Liver (tissue), 8 donors: ENCODE measurements at regions not wholly inside any gene's neighbourhood (a gene's known extent, or its start where the extent isn't known, plus 50 kb on each side); places are given as distances from the start of the nearest gene placed in this dataset.

Experiments used
- DNase-seq: peaks from one replicate; pipeline ENCODE4 v3.0.0-alpha.2; 2017; ENCODE audit warnings: low spot score
- H3K27ac ChIP-seq, 2 donors: one replicate each; pipeline ENCODE4 v1.7.0; 2013; ENCODE audit warnings: inconsistent platforms in 2 of 2, low read length in 2 of 2, control low read depth in 1 of 2, low read depth in 1 of 2, mild to moderate bottlenecking in 1 of 2
- H3K27me3 ChIP-seq, 4 donors: one replicate each; pipeline versions ENCODE4 v1.6.1 to v1.7.0; 2013; ENCODE audit warnings: low read length in 3 of 4, inconsistent platforms in 1 of 4, mild to moderate bottlenecking in 1 of 4, moderate library complexity in 1 of 4; ENCODE audit not compliant: control insufficient read depth in 4 of 4, insufficient read depth in 4 of 4
- H3K36me3 ChIP-seq, 4 donors: one replicate each; pipeline versions ENCODE4 v1.6.1 to v1.7.0; 2013; ENCODE audit warnings: low read length in 3 of 4, mild to moderate bottlenecking in 3 of 4, low read depth in 1 of 4, moderate library complexity in 1 of 4; ENCODE audit not compliant: control insufficient read depth in 4 of 4, insufficient read depth in 3 of 4
- H3K4me1 ChIP-seq, 4 donors: one replicate each; pipeline versions ENCODE4 v1.6.1 to v1.7.0; 2013; ENCODE audit warnings: low read length in 3 of 4, mild to moderate bottlenecking in 3 of 4, moderate library complexity in 1 of 4; ENCODE audit not compliant: control insufficient read depth in 4 of 4, insufficient read depth in 4 of 4
- H3K4me3 ChIP-seq, 3 donors: one replicate each; pipeline versions ENCODE4 v1.6.1 to v1.7.0; 2013; ENCODE audit warnings: low read length in 3 of 3, control low read depth in 1 of 3, low read depth in 1 of 3, mild to moderate bottlenecking in 1 of 3
- H3K9ac ChIP-seq, 2 donors: one replicate each; pipeline ENCODE4 v1.7.0; 2013; ENCODE audit warnings: low read length in 2 of 2, mild to moderate bottlenecking in 2 of 2, moderate library complexity in 2 of 2, control low read depth in 1 of 2, low read depth in 1 of 2
- H3K9me3 ChIP-seq, 4 donors: one replicate each; pipeline versions ENCODE4 v1.6.1 to v1.7.0; 2013; ENCODE audit warnings: low read length in 3 of 4; ENCODE audit not compliant: control insufficient read depth in 4 of 4
- ATF3 ChIP-seq: IDR thresholded peaks from 2 replicates; pipeline ENCODE4 v1.6.1; 2016; ENCODE audit warnings: antibody characterized with exemption
- CTCF ChIP-seq: fragments of 150-350 bp; IDR thresholded peaks from 2 replicates; pipeline ENCODE4 v1.5.1; 2017; ENCODE audit warnings: improper control_type of control experiment, low read depth, low read length; ENCODE audit not compliant: missing input control
- EGR1 ChIP-seq, 2 donors: IDR thresholded peaks; 2 replicates each; pipeline ENCODE4 v1.6.1; 2016 to 2018; ENCODE audit warnings: antibody characterized with exemption in 2 of 2, low read depth in 2 of 2
- FOXA1 ChIP-seq: IDR thresholded peaks from 2 replicates; pipeline ENCODE4 v1.6.1; 2016; ENCODE audit warnings: antibody characterized with exemption
- FOXA2 ChIP-seq: IDR thresholded peaks from 2 replicates; pipeline ENCODE4 v1.6.1; 2016; ENCODE audit warnings: antibody characterized with exemption
- GABPA ChIP-seq, 2 donors: IDR thresholded peaks in 1 of 2; conservative IDR thresholded peaks in 1 of 2; 2 replicates each; pipeline ENCODE4 v1.6.1; 2016; ENCODE audit warnings: antibody characterized with exemption in 2 of 2, mild to moderate bottlenecking in 1 of 2, moderate library complexity in 1 of 2
- HNF4A ChIP-seq, 2 donors: conservative IDR thresholded peaks; 2 replicates each; pipeline ENCODE4 v1.6.1; 2016; ENCODE audit warnings: antibody characterized with exemption in 2 of 2, mild to moderate bottlenecking in 2 of 2
- HNF4G ChIP-seq: IDR thresholded peaks from 2 replicates; pipeline ENCODE4 v1.6.1; 2016; ENCODE audit warnings: antibody characterized with exemption
- JUND ChIP-seq, 2 donors: IDR thresholded peaks; 2 replicates each; pipeline ENCODE4 v1.6.1; 2016; ENCODE audit warnings: antibody characterized with exemption in 2 of 2
- MAX ChIP-seq: IDR thresholded peaks from 2 replicates; pipeline ENCODE4 v1.6.1; 2016; ENCODE audit warnings: antibody characterized with exemption
- NR2F2 ChIP-seq: IDR thresholded peaks from 2 replicates; pipeline ENCODE4 v1.6.1; 2016; ENCODE audit warnings: antibody characterized with exemption
- RAD21 ChIP-seq, 2 donors: IDR thresholded peaks; 2 replicates each; pipeline ENCODE4 v1.6.1; 2016; ENCODE audit warnings: antibody characterized with exemption in 2 of 2, mild to moderate bottlenecking in 2 of 2
- REST ChIP-seq: IDR thresholded peaks from 2 replicates; pipeline ENCODE4 v1.6.1; 2016; ENCODE audit warnings: antibody characterized with exemption, mild to moderate bottlenecking
- SP1 ChIP-seq: IDR thresholded peaks from 2 replicates; pipeline ENCODE4 v1.6.1; 2018; ENCODE audit warnings: antibody characterized with exemption, mild to moderate bottlenecking
- TAF1 ChIP-seq: conservative IDR thresholded peaks from 2 replicates; pipeline ENCODE4 v1.6.1; 2016; ENCODE audit warnings: antibody characterized with exemption, mild to moderate bottlenecking
- YY1 ChIP-seq: IDR thresholded peaks from 2 replicates; pipeline ENCODE4 v1.6.1; 2016; ENCODE audit warnings: antibody characterized with exemption, mild to moderate bottlenecking
- ZBTB33 ChIP-seq: IDR thresholded peaks from 2 replicates; pipeline ENCODE4 v1.6.1; 2016; ENCODE audit warnings: antibody characterized with exemption
- WGBS: extraction: QIAGEN DNeasy Blood & Tissue Kit; methylation state at CpG from one replicate; pipeline ENCODE4 v1.1.7; 2013; 5-methylcytosine and 5-hydroxymethylcytosine counted together
- donor health status: healthy.
- donor health status: healthy.
- donor health status: healthy.
- donor health status: healthy.
- donor health status: healthy.

- Histone ChIP-seq H3K4me3 (no peak overlapping the region), H3K27me3 (peaks cover 0 to 2% (median 0%) of the 10 kb centered on the region in 4 donors), H3K9me3 (peaks cover 0 to 2% (median 0%) of the 10 kb centered on the region in 4 donors), H3K4me1 (no peaks in the 10 kb centered on the region), H3K27ac (no peak overlapping the region), H3K36me3 (no peaks in the 10 kb centered on the region), H3K9ac (no peak overlapping the region)
- DNase-seq: no peak
- TF ChIP-seq MAX (no peak), ATF3 (no peak), GABPA (IDR thresholded peaks at IDR 0.05 in 1 of 2, conservative IDR thresholded peaks at IDR 0.05 in 1 of 2) (no peak), FOXA2 (no peak)
- WGBS: 46% methylated on average over 2 of the region's 2 CpGs
Observed at GRCh38 chr11:41921746-41922390, 462.4 kb upstream of the LRRC4C start.

GRCh38 chr11:41926339-41926738 lies 466.9 kb upstream of the LRRC4C start:
- H3K27ac ChIP-seq: no peak overlapping the region
- WGBS: 64% methylated on average over 4 of the region's 4 CpGs
- H3K9me3 ChIP-seq: no peaks in the 10 kb centered on the region
- H3K36me3 ChIP-seq: no peaks in the 10 kb centered on the region
- no peak for DNase-seq
- H3K27me3 ChIP-seq: peaks cover 0 to 2% (median 0%) of the 10 kb centered on the region in 4 donors
- TF ChIP-seq SP1 (no peak), EGR1 (IDR thresholded peaks at IDR 0.05; ENCODE audit: low read depth in 2 of 2) (no peak), ZBTB33 (no peak), YY1 (no peak), HNF4G (no peak), GABPA (IDR thresholded peaks at IDR 0.05 in 1 of 2, conservative IDR thresholded peaks at IDR 0.05 in 1 of 2) (no peak), NR2F2 (no peak), TAF1 (no peak), FOXA2 (no peak), FOXA1 (no peak)
- no peak overlapping the region for H3K4me3 ChIP-seq
- no peak overlapping the region for H3K9ac ChIP-seq
- H3K4me1 ChIP-seq: no peaks in the 10 kb centered on the region

GRCh38 chr11:41935241-41935640 lies 475.8 kb upstream of the LRRC4C start:
- 59% methylated on average over 1 of the region's 1 CpG for WGBS
- Histone ChIP-seq H3K27ac (no peak overlapping the region), H3K4me1 (no peaks in the 10 kb centered on the region), H3K36me3 (no peaks in the 10 kb centered on the region), H3K9me3 (no peaks in the 10 kb centered on the region), H3K9ac (no peak overlapping the region), H3K4me3 (no peak overlapping the region), H3K27me3 (no peaks in the 10 kb centered on the region)
- no peak for DNase-seq
- TF ChIP-seq ZBTB33 (no peak), RAD21 (IDR thresholded peaks at IDR 0.05) (no peak), HNF4A (conservative IDR thresholded peaks at IDR 0.05) (no peak), FOXA1 (no peak), REST (no peak), SP1 (no peak), CTCF (no peak), NR2F2 (no peak), GABPA (IDR thresholded peaks at IDR 0.05 in 1 of 2, conservative IDR thresholded peaks at IDR 0.05 in 1 of 2) (no peak), MAX (no peak), JUND (IDR thresholded peaks at IDR 0.05) (no peak)
